ENCODE measurements at regions not wholly inside any gene's neighbourhood (a gene's known extent, or its start where the extent isn't known, plus 50 kb on each side); places are given as distances from the start of the nearest gene placed in this dataset.
"Not testable (repeated sequence)": the region's sequence is repeated elsewhere in the genome, so short reads cannot be mapped to it uniquely, and the experiment has no call there.

DNA sequence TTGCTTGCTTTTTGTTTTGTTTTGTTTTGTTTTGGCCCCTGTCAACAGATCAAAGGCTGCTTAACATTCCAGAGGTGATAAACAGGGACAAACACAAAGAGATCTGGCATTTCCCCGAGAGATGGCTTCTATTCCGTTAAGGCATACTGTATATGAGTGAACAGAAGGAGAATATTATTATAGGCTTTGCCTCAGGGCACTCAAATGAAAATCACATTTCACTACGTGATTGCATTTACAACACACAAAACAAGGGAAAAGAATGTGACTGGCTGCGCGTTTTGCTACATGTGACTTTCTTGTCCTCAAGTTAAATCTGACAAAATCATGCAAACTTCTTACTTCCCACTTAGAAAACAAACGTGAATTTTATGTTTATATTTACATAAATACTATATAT lies 1037.9 kb upstream of the DDX18 start:
- H3K27ac Mint-ChIP-seq, result no peak overlapping the region

DNA sequence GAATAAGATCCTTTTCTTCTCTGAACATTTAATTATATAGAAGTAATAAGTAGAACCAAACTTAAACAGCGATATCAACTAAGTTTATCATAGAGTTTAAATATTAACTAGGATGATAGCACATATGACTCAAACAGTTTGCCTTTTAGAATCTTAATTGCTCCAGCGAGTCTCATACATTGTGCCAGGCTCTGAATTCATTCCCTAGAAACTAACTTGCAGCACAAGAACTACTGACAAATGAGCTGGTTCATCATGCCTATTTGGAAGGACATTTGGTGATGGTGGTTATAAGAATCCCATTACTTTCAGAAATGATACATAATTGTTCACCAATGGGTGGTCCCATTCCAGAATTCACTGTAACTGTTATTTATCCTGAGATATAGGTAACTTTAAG lies 1026.6 kb upstream of the DDX18 start:
- DNase-seq (ENCODE audit: low spot score, unreplicated experiment), result no peak
- H3K4me1 Mint-ChIP-seq (ENCODE audit: low read depth), result peaks cover 29% of the 10 kb centered on the region
- H3K27ac Mint-ChIP-seq, result no peak overlapping the region
- no peaks in the 10 kb centered on the region for H3K36me3 Mint-ChIP-seq (ENCODE audit: insufficient read depth)
- H3K4me3 Mint-ChIP-seq (ENCODE audit: low read depth), result no peak overlapping the region
- H3K9me3 Mint-ChIP-seq (ENCODE audit: low read depth), result no peaks in the 10 kb centered on the region
- TF ChIP-seq, protein P1, sequence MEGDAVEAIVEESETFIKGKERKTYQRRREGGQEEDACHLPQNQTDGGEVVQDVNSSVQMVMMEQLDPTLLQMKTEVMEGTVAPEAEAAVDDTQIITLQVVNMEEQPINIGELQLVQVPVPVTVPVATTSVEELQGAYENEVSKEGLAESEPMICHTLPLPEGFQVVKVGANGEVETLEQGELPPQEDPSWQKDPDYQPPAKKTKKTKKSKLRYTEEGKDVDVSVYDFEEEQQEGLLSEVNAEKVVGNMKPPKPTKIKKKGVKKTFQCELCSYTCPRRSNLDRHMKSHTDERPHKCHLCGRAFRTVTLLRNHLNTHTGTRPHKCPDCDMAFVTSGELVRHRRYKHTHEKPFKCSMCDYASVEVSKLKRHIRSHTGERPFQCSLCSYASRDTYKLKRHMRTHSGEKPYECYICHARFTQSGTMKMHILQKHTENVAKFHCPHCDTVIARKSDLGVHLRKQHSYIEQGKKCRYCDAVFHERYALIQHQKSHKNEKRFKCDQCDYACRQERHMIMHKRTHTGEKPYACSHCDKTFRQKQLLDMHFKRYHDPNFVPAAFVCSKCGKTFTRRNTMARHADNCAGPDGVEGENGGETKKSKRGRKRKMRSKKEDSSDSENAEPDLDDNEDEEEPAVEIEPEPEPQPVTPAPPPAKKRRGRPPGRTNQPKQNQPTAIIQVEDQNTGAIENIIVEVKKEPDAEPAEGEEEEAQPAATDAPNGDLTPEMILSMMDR (IDR thresholded peaks at IDR 0.05; ENCODE audit: unreplicated experiment), result no peak
- H3K27me3 Mint-ChIP-seq, result no peaks in the 10 kb centered on the region

More for the DNA sequence above, 1037.9 kb upstream of the DDX18 start:
- H3K27me3 Mint-ChIP-seq, result no peaks in the 10 kb centered on the region
- no peak for DNase-seq (ENCODE audit: low spot score, unreplicated experiment)
- no peak overlapping the region for H3K4me3 Mint-ChIP-seq (ENCODE audit: low read depth)
- peaks cover 2% of the 10 kb centered on the region for H3K9me3 Mint-ChIP-seq (ENCODE audit: low read depth)
- H3K4me1 Mint-ChIP-seq (ENCODE audit: low read depth), result no peaks in the 10 kb centered on the region
- TF ChIP-seq, protein P1 (IDR thresholded peaks at IDR 0.05; ENCODE audit: unreplicated experiment), result no peak
- H3K36me3 Mint-ChIP-seq (ENCODE audit: insufficient read depth), result no peaks in the 10 kb centered on the region

DNA sequence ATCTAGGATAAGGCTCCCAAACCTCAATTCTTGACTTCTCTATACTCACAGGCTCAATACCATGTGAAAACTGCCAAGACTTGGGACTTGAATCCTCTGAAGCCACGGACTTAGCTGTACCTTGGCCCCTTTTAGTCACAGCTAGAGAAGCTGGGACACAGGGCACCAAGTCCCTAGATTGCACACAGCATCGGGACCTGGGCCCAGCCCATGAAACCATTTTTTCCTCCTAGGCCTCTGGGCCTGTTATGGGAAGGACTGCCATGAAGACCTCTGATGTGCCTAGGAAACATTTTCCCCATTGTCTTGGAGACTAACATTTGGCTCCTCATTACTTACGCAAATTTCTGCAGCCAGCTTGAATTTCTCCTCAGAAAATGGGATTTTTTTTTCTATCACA lies 1011.8 kb upstream of the DDX18 start:
- Mint-ChIP-seq H3K4me3 (ENCODE audit: low read depth) (no peak overlapping the region), H3K4me1 (ENCODE audit: low read depth) (peaks cover 5% of the 10 kb centered on the region), H3K27ac (no peak overlapping the region), H3K27me3 (no peaks in the 10 kb centered on the region), H3K36me3 (ENCODE audit: insufficient read depth) (peaks cover 3% of the 10 kb centered on the region), H3K9me3 (ENCODE audit: low read depth) (peaks cover 20% of the 10 kb centered on the region)
- TF ChIP-seq, protein P1 (IDR thresholded peaks at IDR 0.05; ENCODE audit: unreplicated experiment), result no peak
- no peak for DNase-seq (ENCODE audit: low spot score, unreplicated experiment)

DNA sequence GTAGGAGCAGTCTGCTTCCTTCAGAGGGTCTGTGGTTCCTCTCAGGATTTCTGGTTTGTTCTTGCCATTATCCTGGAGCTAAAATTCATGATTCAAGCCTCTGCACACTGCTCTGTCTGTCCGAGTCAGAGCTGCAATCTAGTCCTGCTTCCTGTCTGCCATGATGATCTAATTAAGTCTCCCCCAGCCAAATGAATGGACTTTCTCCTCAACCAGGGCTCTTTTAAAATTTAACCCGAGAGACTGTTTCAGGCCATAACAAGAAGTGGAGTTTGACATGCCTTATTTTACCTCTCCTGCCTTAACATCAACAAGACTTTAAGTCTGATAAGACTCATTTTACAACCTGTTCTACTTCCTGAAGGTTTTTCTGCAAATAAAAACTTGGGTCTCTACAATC lies 1009.6 kb upstream of the DDX18 start:
- H3K9me3 Mint-ChIP-seq (ENCODE audit: low read depth), result peaks cover 20% of the 10 kb centered on the region
- H3K27ac Mint-ChIP-seq, result no peak overlapping the region
- H3K4me1 Mint-ChIP-seq (ENCODE audit: low read depth), result peaks cover 12% of the 10 kb centered on the region
- H3K4me3 Mint-ChIP-seq (ENCODE audit: low read depth), result no peak overlapping the region
- H3K27me3 Mint-ChIP-seq, result no peaks in the 10 kb centered on the region
- TF ChIP-seq, protein P1 (IDR thresholded peaks at IDR 0.05; ENCODE audit: unreplicated experiment), result no peak
- H3K36me3 Mint-ChIP-seq (ENCODE audit: insufficient read depth), result peaks cover 3% of the 10 kb centered on the region
- no peak for DNase-seq (ENCODE audit: low spot score, unreplicated experiment)

DNA sequence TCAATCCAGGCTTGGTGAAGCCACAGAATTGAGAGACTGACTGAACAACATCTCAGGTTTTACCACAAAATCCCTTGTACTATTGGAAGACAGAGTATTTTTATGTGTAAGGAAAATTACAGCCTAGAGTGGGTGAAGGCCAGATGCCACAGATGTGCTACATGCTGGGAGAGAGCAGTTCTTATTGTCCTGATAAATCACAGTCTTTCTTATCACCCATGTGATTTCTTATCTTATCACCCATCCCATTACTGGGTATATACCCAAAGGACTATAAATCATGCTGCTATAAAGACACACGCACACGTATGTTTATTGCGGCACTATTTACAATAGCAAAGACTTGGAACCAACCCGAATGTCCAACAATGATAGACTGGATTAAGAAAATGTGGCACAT lies 1008.0 kb upstream of the DDX18 start:
- DNase-seq (ENCODE audit: low spot score, unreplicated experiment); H3K36me3 Mint-ChIP-seq (ENCODE audit: insufficient read depth); H3K4me3 Mint-ChIP-seq (ENCODE audit: low read depth); H3K27ac Mint-ChIP-seq; H3K27me3 Mint-ChIP-seq: not testable (repeated sequence)
- Mint-ChIP-seq H3K4me1 (ENCODE audit: low read depth) (peaks cover 12% of the 10 kb centered on the region), H3K9me3 (ENCODE audit: low read depth) (peaks cover 14% of the 10 kb centered on the region)

DNA sequence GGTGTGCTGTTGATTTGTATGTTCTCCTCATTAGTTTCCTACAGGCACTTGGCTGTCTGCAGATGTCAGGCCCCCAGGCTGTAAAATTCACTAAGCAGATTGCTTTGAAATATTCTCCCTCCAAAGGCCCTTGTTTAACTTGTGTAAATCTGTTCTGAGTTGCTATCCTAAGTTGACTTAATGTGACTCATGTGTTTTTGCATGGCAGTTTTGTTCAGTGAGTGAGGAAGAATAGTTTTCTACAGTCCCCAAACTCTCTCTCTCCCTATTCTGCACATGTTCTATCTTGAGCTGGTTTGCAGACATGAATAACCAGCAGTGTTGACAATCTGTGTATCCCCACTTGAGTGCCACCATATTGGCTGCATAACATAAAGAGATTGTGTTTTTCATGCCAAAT lies 1005.4 kb upstream of the DDX18 start:
- peaks cover 8% of the 10 kb centered on the region for H3K9me3 Mint-ChIP-seq (ENCODE audit: low read depth)
- H3K27ac Mint-ChIP-seq, result no peak overlapping the region
- TF ChIP-seq, protein P1 (IDR thresholded peaks at IDR 0.05; ENCODE audit: unreplicated experiment), result no peak
- DNase-seq (ENCODE audit: low spot score, unreplicated experiment), result no peak
- H3K4me3 Mint-ChIP-seq (ENCODE audit: low read depth), result no peak overlapping the region
- peaks cover 12% of the 10 kb centered on the region for H3K4me1 Mint-ChIP-seq (ENCODE audit: low read depth)
- H3K27me3 Mint-ChIP-seq, result no peaks in the 10 kb centered on the region
- no peaks in the 10 kb centered on the region for H3K36me3 Mint-ChIP-seq (ENCODE audit: insufficient read depth)
